SK-N-MC (cell line): ENCODE measurements at regions not wholly inside any gene's neighbourhood (a gene's known extent, or its start where the extent isn't known, plus 50 kb on each side); places are given as distances from the start of the nearest gene placed in this dataset.

Experiments
- EZH2 ChIP-seq: fragments of 200-600 bp; sonication (generic); IDR thresholded peaks from one replicate; pipeline ENCODE4 v1.6.1; 2017; ENCODE audit warnings: antibody characterized with exemption
- FOXP2 ChIP-seq: optimal IDR thresholded peaks from 2 replicates; pipeline ENCODE3; 2011; ENCODE audit warnings: mild to moderate bottlenecking, moderate library complexity; ENCODE audit not compliant: insufficient read depth; ENCODE audit errors: extremely low read length, control extremely low read depth
- POLR2AphosphoS5 ChIP-seq: IDR thresholded peaks from 2 replicates; pipeline ENCODE4 v1.6.1; 2012; ENCODE audit warnings: mild to moderate bottlenecking, low read depth, low read length, borderline replicate concordance

- TF ChIP-seq POLR2AphosphoS5 (no peak), FOXP2 (no peak), EZH2 (no peak)
These were observed 195.5 kb upstream of the ZNF32 start for GRCh38 chr10:43844221-43844620.
